HUES48 (cell line): ENCODE measurements at regions not wholly inside any gene's neighbourhood (a gene's known extent, or its start where the extent isn't known, plus 50 kb on each side); places are given as distances from the start of the nearest gene placed in this dataset.

Source experiments
- H3K27ac ChIP-seq: one replicate; pipeline ENCODE4 v1.7.0; 2013; ENCODE audit warnings: low read depth, low read length, inconsistent platforms
- H3K27me3 ChIP-seq: 2 replicates; pipeline ENCODE4 v1.6.1; 2013; ENCODE audit warnings: mild to moderate bottlenecking, low read length; ENCODE audit not compliant: control insufficient read depth, insufficient read depth
- H3K36me3 ChIP-seq: 2 replicates; pipeline ENCODE4 v1.6.1; 2013; ENCODE audit warnings: low read length; ENCODE audit not compliant: control insufficient read depth, insufficient read depth
- H3K4me1 ChIP-seq: 2 replicates; pipeline ENCODE4 v1.6.1; 2013; ENCODE audit warnings: mild to moderate bottlenecking, low read length; ENCODE audit not compliant: control insufficient read depth, insufficient read depth
- H3K4me3 ChIP-seq: 2 replicates; pipeline ENCODE4 v1.5.1; 2013; ENCODE audit warnings: mild to moderate bottlenecking, low read depth, low read length
- H3K9ac ChIP-seq: 2 replicates; pipeline ENCODE4 v1.6.1; 2013; ENCODE audit warnings: mild to moderate bottlenecking, low read depth, low read length, moderate library complexity
- H3K9me3 ChIP-seq: 2 replicates; pipeline ENCODE4 v1.6.1; 2013; ENCODE audit warnings: low read length; ENCODE audit not compliant: control insufficient read depth, insufficient read depth

GRCh38 chr18:25612466-25612865 is 260.5 kb upstream of the ZNF521 start:
- no peak overlapping the region for H3K4me3 ChIP-seq

GRCh38 chr18:25608091-25608490 is 256.1 kb upstream of the ZNF521 start:
- no peaks in the 10 kb centered on the region for H3K27me3 ChIP-seq
- no peak overlapping the region for H3K27ac ChIP-seq
- peaks cover 5% of the 10 kb centered on the region for H3K4me1 ChIP-seq
- no peak overlapping the region for H3K9ac ChIP-seq
- H3K4me3 ChIP-seq = no peak overlapping the region
- H3K36me3 ChIP-seq = no peaks in the 10 kb centered on the region
- no peaks in the 10 kb centered on the region for H3K9me3 ChIP-seq

More at GRCh38 chr18:25612466-25612865, 260.5 kb upstream of the ZNF521 start:
- Histone ChIP-seq H3K9me3 (no peaks in the 10 kb centered on the region), H3K27ac (no peak overlapping the region), H3K36me3 (no peaks in the 10 kb centered on the region), H3K4me1 (peaks cover 6% of the 10 kb centered on the region), H3K9ac (no peak overlapping the region), H3K27me3 (no peaks in the 10 kb centered on the region)

DNA sequence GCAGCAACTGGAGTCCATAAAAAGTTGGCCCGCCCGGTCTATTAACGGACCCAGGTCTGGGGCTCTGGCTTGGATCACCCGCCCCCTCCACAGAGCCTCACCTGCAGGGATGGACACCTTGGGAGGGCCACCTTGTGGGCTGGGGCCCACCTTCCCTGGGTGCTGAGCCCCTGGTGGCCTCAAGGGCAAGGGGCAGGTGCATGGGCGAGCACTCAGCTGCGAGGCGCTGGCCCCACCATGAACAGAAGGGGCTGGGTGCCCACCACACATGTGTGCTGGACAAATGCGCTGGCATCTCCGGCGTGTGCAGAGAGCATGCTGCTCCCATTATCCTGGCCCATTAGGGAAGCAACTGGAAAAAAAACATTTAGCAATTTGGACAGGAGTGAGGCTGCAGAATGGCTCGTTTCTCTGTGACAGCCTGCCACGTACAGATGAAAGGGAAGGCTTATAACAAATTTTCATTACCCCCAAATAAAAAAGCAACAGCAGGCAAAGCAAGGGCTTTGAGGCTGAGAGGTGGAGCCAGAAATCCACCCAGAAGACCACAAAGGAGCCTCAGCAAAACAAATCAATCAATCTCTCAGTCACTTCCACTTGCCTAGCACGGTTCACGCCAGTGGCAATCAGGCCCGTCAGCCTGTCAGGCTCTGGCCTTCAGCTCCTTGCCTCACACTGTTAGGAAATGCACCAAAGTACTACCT is 253.1 kb upstream of the ZNF521 start:
- Histone ChIP-seq H3K4me1 (no peaks in the 10 kb centered on the region), H3K9me3 (no peaks in the 10 kb centered on the region), H3K36me3 (no peaks in the 10 kb centered on the region), H3K27me3 (no peaks in the 10 kb centered on the region), H3K27ac (no peak overlapping the region), H3K4me3 (no peak overlapping the region), H3K9ac (no peak overlapping the region)

DNA sequence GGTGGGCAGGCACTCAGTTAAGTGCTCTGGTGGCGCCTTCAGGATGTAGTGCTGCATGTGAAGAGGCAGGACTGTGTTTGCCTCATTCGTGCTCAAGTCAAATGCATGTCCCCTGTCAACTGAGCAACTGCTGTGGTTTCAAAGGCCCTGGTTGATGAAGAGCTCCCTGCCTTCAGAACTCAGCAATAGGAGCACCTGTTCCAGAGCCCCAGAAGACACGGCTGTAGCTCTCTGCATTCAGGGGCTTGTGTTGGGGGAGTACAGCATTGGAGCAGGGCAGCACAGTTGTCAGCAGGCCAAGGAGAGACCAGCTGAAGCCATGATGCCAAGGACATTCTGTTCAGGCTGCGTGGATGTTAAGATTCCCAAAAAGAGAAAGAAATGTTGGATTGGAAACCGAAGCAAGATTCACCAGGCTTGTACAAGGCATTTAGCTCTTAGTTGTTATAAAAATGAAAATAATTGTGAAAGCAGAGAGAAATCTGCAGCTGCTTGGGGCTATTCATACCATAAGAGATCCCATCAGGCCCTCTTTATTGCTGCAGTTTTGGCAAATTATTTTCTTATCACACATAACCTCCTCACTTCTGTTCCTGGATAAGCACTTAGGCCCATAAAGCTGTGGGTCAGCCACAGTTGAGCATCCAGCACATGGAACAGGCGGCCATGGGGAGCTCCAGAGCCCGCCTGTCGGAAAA is 252.4 kb upstream of the ZNF521 start:
- Histone ChIP-seq H3K36me3 (no peaks in the 10 kb centered on the region), H3K4me1 (no peaks in the 10 kb centered on the region), H3K9me3 (no peaks in the 10 kb centered on the region), H3K27ac (no peak overlapping the region), H3K27me3 (no peaks in the 10 kb centered on the region), H3K9ac (no peak overlapping the region), H3K4me3 (no peak overlapping the region)

DNA sequence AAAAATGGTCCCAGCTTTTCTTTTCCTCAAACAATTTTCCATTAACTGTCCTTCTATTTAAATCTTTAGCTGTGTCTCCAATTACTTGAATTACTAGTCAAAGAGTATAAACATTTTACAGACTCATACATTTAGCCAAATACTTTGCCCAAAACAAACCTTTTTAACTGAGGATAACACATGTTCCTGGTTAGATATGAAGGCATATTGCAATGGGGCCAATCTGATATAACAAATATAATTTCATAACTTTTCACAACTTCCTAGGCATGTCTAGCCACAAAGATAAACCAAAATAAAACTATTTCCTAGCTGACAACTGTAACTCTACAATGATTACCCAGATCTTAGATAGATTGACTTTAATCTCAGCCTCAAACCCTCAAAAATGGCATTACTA is 247.5 kb upstream of the ZNF521 start:
- H3K4me1 ChIP-seq = no peaks in the 10 kb centered on the region
- no peaks in the 10 kb centered on the region for H3K9me3 ChIP-seq
- H3K27me3 ChIP-seq = no peaks in the 10 kb centered on the region
- H3K4me3 ChIP-seq = no peak overlapping the region
- no peaks in the 10 kb centered on the region for H3K36me3 ChIP-seq
- no peak overlapping the region for H3K9ac ChIP-seq
- H3K27ac ChIP-seq = no peak overlapping the region

DNA sequence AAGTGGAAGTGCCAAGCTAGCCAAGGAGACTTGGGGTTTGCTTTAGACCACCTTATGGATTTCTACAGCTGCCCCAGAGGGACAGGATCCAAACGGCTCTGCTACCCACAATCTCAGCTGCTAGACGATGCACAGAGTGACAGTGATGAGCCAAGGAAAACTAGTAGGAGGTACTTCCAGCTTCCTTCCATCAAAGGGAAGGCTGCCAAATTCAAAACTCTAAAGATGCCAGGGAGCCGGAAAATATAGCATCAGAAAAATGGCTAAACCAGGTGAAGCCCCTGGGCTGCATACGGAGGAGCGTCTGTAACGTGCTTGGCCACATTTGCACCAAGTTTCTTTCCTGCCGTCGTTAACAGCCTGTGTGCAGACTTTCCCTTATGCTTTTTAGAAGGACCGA is 245.5 kb upstream of the ZNF521 start:
- H3K9me3 ChIP-seq = no peaks in the 10 kb centered on the region

DNA sequence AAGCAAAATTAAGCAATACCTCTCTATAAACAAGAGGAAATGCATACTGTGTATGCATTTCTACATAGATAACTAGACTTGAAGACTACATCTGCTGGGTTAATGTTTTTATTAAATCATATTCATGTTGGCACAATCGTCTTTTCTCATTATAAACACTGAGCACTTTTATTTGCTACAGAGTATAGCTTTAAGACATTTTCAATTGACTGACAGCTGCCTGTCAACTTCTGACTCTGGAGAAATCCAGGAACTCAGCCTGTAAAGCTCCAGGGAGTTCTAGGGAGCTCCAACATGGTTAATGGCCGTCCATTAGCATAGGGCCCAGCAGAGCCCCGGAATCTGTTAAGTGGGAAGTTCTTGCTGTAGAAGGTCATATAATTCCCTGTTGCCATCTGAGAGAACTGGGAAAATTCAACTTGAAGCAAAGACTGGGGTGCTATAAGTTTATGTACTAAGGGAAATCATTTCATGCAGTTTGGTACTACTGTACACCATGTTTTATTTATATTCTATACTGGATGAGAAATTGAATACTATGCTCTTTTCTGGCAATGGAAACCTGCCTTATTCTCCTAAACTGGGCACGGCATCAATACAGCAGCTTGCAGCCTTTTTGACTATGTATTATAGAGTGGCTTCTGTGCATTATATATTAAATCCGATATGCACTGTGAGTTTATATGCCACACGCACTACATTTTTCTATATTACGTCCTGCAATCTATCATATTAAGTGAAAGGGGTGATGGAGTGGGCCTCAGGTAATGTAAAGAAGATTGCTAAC is 243.5 kb upstream of the ZNF521 start:
- no peaks in the 10 kb centered on the region for H3K27me3 ChIP-seq
- H3K36me3 ChIP-seq = no peaks in the 10 kb centered on the region
- H3K4me3 ChIP-seq = no peak overlapping the region
- H3K4me1 ChIP-seq = no peaks in the 10 kb centered on the region
- no peak overlapping the region for H3K9ac ChIP-seq
- H3K9me3 ChIP-seq = no peaks in the 10 kb centered on the region
- no peak overlapping the region for H3K27ac ChIP-seq

More for the DNA sequence above, 245.5 kb upstream of the ZNF521 start:
- no peaks in the 10 kb centered on the region for H3K36me3 ChIP-seq
- no peaks in the 10 kb centered on the region for H3K27me3 ChIP-seq
- no peak overlapping the region for H3K27ac ChIP-seq
- no peak overlapping the region for H3K4me3 ChIP-seq
- H3K4me1 ChIP-seq = no peaks in the 10 kb centered on the region
- H3K9ac ChIP-seq = no peak overlapping the region

DNA sequence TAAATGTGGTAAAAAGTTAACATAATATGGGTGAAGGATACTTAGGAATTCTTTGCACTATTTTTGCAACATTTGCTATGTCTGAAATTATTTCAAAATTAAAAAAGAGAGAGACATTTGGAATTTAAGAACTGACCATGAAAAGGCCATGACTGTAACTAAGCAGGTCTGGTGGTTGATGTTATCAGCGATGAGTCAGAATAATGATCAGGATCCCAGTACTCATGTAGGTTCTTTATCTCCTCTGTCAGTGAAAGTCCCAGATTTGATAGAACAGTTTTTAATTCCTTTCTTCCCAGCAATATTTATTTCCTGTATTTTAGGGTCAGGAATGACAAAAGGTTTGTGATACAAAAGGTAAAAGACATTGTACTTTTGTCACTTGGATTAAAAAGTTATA is 242.4 kb upstream of the ZNF521 start:
- no peaks in the 10 kb centered on the region for H3K27me3 ChIP-seq
- no peaks in the 10 kb centered on the region for H3K9me3 ChIP-seq
- H3K9ac ChIP-seq = no peak overlapping the region
- H3K27ac ChIP-seq = no peak overlapping the region
- no peak overlapping the region for H3K4me3 ChIP-seq
- no peaks in the 10 kb centered on the region for H3K4me1 ChIP-seq
- H3K36me3 ChIP-seq = no peaks in the 10 kb centered on the region

- Histone ChIP-seq H3K36me3 (no peaks in the 10 kb centered on the region), H3K9me3 (peaks cover 6% of the 10 kb centered on the region), H3K4me1 (no peaks in the 10 kb centered on the region), H3K9ac (no peak overlapping the region), H3K27ac (no peak overlapping the region), H3K27me3 (no peaks in the 10 kb centered on the region), H3K4me3 (no peak overlapping the region)
These were observed 240.9 kb upstream of the ZNF521 start for GRCh38 chr18:25592804-25593360.

DNA sequence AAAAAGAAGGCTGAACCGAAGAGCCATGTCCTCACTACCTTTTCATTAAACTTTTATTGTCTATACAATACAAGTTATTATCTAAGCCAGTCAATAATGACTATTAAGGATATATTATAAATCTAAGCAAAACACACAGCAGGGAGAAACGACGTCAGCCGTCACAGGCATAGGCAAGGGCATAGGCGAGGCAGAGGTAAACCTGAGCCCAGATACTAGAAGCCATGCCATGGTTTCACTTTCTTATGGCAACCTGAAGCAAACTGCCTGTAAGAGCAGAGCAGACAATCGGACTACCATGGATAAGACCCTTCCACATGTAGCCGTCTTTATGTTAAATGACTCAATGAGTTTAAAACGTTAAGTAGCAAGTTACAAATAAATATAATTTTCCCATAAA is 238.5 kb upstream of the ZNF521 start:
- Histone ChIP-seq H3K27ac (no peak overlapping the region), H3K9ac (no peak overlapping the region), H3K4me1 (no peaks in the 10 kb centered on the region), H3K27me3 (no peaks in the 10 kb centered on the region), H3K36me3 (no peaks in the 10 kb centered on the region), H3K9me3 (peaks cover 11% of the 10 kb centered on the region), H3K4me3 (no peak overlapping the region)

DNA sequence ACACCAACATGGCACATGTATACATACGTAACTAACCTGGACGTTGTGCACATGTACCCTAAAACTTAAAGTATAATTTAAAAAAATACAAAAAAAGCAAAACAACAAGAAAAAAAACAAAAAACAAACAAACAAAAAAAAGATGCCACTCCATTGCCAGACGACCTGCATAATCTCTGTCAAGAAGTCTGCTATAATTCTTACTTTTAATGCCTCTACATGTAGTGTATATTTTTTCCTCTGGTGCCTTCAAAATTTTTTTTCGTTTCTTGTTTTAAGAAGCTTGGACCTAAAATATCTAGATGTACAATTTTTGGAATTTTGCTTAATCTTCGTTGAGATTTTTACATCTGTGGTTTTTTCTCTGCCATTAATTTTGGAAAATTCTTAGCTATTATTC is 235.6 kb upstream of the ZNF521 start:
- Histone ChIP-seq H3K36me3 (no peaks in the 10 kb centered on the region), H3K27me3 (no peaks in the 10 kb centered on the region), H3K9ac (no peak overlapping the region), H3K27ac (no peak overlapping the region), H3K4me3 (no peak overlapping the region), H3K9me3 (peaks cover 11% of the 10 kb centered on the region), H3K4me1 (no peaks in the 10 kb centered on the region)
